ENCODE measurements at regions not wholly inside any gene's neighbourhood (a gene's known extent, or its start where the extent isn't known, plus 50 kb on each side); places are given as distances from the start of the nearest gene placed in this dataset.

DNA sequence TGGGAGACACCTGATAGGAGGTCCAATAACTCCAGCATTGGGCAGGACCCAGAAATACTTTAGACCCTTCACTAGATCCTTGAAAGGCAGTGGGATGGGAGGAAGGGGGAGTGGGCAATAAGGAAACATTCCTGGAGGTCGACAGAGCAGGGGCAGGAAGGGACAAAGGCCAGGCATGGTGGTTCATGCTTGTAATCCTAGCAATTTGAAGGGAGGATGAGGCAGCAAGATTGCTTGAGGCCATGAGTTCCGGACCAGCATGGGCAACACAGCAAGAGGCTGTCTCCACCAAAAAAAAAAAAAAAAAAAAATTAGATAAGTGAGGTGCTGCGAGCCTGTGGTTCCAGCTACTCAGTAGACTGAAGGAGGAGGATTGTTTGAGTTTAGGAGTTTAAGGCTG, 134.9 kb downstream of the JCAD start:
- DNase-seq: no peak

- no peak for DNase-seq
These were observed 135.9 kb downstream of the JCAD start for GRCh38 chr10:29923416-29923965.

GRCh38 chr10:29922892-29923291, 136.5 kb downstream of the JCAD start:
- DNase-seq: no peak

- DNase-seq: no peak
These were observed 137.2 kb downstream of the JCAD start for GRCh38 chr10:29922226-29922625.

GRCh38 chr10:29921071-29921446, 138.3 kb downstream of the JCAD start:
- DNase-seq: no peak

DNA sequence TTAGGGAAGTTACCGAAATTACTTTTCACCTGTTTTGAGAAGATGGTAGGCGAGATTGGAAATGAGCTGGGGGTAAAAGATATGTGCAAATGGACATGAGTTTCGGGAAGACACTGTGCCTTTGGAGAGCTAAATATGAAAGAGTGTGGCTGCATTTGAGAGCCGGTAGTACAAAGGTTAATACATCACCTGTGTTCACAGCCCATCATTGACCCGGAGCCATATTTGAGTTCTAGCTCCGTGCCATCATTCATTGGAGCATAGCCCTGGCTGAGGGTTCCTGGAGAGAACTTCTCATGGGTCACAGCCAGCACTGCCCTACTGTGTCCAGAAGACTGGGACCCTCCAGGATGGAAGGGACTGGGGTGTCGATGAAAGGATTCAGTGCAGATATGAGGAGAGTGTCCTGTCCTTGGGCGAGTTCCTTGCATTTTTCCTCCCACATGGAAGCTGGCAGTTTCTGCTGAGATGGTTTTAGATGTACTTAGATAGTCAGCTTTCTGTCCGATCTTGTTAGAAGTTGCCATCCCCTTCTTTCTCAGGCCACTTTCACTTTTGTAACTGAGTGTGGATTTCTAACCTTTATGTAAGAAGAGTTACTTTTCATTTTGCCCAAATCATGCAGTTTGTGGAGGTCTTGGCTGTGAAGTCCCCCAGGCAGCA, 138.8 kb downstream of the JCAD start:
- DNase-seq: no peak

- DNase-seq: no peak
These were observed 140.6 kb downstream of the JCAD start for GRCh38 chr10:29918623-29919400.

- DNase-seq: no peak
These were observed 142.1 kb downstream of the JCAD start for GRCh38 chr10:29917311-29917710.

GRCh38 chr10:29916669-29917068, 142.7 kb downstream of the JCAD start:
- no peak for DNase-seq

- no peak for DNase-seq
These were observed 144.2 kb downstream of the JCAD start for GRCh38 chr10:29914986-29915785.

- no peak for DNase-seq
These were observed 150.4 kb downstream of the JCAD start for GRCh38 chr10:29908962-29909361.

DNA sequence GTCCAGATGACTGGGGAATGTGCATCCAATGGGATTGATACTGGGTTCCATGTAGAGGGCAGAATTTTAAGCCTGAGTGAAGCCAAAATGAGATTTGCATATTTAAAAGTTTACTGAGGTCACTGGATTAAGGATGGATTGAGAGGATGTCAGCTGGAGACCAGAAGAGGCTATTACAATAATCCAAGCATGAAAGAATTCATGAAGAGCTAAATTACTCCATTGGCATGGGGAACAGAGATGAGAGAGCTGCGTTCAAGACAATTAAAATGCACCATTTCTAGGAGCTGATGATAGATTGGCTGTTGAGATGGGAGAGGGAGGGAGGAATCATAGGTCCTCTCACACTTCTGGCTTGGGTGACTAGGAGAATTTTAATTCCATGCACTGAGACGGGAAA, 158.5 kb downstream of the JCAD start:
- no peak for DNase-seq

- DNase-seq: no peak
These were observed 161.2 kb downstream of the JCAD start for GRCh38 chr10:29897999-29898716.

- DNase-seq: no peak
These were observed 162.0 kb downstream of the JCAD start for GRCh38 chr10:29897430-29897829.

DNA sequence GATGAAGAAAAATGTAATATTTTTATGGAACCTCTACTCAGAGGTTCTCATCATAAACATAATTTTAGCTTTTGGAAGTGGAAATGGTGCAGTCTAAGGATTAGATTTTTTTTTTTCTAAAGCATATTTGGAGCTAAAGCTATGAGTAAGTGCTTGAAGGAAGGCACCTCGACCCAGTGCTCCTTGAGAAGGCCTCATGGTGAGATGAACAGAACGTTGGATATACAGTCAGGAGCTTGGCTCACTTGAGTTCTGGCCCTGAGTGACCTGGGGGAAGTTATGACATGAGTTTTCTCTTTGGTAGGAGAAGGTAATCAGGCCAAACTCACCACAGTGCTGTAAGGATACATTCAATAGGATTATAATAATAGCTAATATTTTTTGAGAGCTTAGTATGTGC, 163.3 kb downstream of the JCAD start:
- no peak for DNase-seq

GRCh38 chr10:29895456-29895855, 163.9 kb downstream of the JCAD start:
- no peak for DNase-seq

GRCh38 chr10:29888321-29888720, 171.1 kb downstream of the JCAD start:
- no peak for DNase-seq

DNA sequence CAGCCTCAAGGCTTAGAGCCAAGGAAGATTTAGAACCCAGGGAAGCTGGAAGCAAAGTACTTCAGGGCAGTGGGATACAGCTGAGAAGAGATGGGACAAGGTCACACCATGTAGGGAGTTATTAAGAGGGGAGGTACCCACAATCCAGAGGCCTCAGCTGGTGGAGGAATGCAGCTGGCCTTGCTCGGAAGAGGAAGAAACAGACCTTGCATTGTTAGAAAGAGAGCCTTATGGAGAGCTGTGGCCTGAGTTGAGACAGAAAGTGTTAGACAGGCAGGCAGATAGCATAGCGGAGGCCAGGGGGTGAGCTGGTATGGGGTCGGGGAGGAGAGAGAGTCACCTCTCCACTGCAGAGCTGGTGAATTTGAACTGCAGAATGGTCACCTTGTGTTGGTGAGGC, 173.1 kb downstream of the JCAD start:
- no peak for DNase-seq

- DNase-seq: no peak
These were observed 176.2 kb downstream of the JCAD start for GRCh38 chr10:29883231-29883630.

- no peak for DNase-seq
These were observed 176.6 kb downstream of the JCAD start for GRCh38 chr10:29882766-29883165.

- no peak for DNase-seq
These were observed 177.6 kb downstream of the JCAD start for GRCh38 chr10:29881811-29882210.

GRCh38 chr10:29881336-29881771, 178.0 kb downstream of the JCAD start:
- DNase-seq: no peak

DNA sequence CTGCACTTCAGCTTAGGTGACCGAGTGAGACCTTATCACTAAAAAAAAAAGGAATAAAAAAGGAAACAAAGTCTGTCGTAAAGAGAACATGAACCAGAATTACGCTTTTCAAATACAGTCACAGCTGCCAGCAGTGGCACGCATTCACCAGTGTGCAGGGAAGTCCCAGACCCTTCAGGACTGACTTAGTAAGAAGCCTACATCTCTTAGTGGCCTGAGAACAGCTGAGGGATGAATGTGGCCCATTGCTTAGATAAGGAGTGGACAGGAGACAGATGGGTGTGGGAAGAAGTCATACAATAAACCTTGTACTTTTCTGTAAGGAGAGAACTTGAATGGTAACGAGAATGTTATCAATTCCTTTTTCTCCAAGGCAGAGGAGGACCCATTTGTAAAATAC, 178.5 kb downstream of the JCAD start:
- no peak for DNase-seq
